GM10266 (cell line): ENCODE measurements at regions not wholly inside any gene's neighbourhood (a gene's known extent, or its start where the extent isn't known, plus 50 kb on each side); places are given as distances from the start of the nearest gene placed in this dataset.

Experiments used
- DNase-seq: peaks from one replicate; pipeline ENCODE4 v3.0.0; 2012; ENCODE audit errors: extremely low spot score
- TF ChIP-seq, protein P1 (sequence below): IDR thresholded peaks from 2 replicates; pipeline ENCODE4 v1.5.1; 2012; ENCODE audit warnings: mild to moderate bottlenecking, low read depth; ENCODE audit not compliant: control insufficient read depth, insufficient read depth; ENCODE audit errors: missing control alignments

DNA sequence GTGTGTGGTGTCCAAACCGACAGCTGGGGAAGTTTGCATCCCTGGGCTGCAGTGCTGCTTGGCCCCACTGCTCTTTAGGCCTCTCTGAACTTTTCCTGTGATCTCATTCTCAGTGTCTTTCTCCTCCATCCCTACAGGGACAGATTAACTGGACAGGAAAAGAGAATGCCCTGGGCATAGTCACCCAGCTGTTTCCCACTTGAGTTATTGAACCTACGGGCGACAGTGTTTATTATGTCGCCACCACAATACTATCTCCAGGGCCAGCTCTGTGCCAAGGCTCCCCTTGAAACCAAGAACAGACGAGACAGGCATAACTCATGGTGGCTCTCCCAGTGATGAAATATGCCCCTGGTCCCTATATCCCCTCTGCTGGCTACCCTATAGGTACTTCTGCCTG is 147.8 kb upstream of the EPHA7 start:
- TF ChIP-seq, protein P1, sequence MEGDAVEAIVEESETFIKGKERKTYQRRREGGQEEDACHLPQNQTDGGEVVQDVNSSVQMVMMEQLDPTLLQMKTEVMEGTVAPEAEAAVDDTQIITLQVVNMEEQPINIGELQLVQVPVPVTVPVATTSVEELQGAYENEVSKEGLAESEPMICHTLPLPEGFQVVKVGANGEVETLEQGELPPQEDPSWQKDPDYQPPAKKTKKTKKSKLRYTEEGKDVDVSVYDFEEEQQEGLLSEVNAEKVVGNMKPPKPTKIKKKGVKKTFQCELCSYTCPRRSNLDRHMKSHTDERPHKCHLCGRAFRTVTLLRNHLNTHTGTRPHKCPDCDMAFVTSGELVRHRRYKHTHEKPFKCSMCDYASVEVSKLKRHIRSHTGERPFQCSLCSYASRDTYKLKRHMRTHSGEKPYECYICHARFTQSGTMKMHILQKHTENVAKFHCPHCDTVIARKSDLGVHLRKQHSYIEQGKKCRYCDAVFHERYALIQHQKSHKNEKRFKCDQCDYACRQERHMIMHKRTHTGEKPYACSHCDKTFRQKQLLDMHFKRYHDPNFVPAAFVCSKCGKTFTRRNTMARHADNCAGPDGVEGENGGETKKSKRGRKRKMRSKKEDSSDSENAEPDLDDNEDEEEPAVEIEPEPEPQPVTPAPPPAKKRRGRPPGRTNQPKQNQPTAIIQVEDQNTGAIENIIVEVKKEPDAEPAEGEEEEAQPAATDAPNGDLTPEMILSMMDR: no peak
- no peak for DNase-seq

DNA sequence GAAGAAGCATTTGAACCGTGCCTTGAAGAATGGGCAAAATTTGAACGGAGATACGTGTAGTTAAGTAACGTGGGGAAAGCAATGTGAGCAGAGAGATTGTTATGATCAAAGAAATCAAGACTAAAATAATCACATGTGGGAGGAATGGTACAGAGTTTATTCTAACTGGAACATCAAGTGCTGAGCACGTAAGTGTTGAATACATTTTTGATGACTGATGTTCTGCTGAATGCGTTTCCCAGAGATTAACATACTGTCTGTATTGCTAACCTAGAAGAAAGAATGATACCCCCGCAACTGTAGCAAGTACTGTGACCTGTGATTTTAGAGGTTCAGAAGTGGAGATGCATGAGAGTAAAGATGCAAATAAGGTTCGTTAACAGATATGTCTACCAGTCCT is 146.9 kb upstream of the EPHA7 start:
- TF ChIP-seq, protein P1: no peak
- no peak for DNase-seq

DNA sequence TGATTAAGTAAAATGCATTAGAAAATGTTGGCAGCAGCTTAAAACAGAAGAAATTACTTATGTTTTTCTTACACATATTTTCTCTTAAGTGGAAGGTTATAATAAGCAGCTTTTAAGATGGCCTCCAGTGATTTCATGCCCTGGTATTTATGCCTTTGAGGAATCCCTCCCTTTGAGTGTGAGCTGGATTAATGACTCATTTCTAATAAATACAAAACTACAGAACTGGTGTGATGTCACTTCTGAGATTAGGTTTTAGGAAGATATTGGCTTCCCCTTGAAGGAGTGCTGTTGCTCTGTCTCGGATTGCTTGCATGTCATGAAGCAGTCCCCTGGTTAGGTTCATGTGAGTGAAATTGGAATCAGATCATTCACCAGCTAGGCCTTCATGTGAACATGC is 143.2 kb upstream of the EPHA7 start:
- no peak for DNase-seq
- TF ChIP-seq, protein P1: no peak

DNA sequence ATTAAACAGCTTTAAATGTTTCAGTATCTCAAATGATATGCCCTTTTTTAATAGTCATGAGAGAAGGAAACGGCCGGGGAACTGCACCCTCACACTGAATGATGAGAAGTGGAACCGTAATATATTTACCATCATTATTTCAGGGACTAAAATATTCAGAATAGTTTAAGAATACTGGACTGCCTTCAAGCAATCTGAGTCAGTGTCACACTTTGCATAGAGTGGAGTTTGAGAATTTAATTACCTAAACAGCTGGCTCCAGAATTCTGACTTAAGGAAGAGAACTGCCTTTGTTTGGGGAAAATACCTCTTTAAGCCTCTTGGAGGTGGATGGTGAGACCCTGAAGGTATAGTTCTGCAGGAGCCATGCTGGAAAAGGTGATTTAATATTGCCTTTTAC is 135.9 kb upstream of the EPHA7 start:
- TF ChIP-seq, protein P1: no peak
- DNase-seq: no peak

DNA sequence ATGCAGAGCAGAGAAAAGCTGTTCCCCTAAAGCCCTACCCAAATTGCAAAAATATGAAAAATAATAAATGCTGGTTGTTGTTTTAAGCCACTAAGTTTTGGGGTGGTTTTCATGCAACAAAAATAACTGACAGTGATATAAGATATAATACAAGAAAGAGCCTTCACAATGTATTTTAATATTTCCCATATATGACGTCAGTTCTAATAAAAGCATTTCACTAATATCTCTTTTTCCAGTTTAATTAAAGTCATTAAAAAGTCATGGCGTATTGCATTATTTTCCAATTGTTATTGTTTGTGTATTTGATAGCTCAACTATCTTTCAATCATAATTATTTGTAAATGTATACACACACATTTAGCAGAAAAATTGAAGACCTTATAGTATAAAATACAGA is 134.7 kb upstream of the EPHA7 start:
- TF ChIP-seq, protein P1: no peak
- no peak for DNase-seq

DNA sequence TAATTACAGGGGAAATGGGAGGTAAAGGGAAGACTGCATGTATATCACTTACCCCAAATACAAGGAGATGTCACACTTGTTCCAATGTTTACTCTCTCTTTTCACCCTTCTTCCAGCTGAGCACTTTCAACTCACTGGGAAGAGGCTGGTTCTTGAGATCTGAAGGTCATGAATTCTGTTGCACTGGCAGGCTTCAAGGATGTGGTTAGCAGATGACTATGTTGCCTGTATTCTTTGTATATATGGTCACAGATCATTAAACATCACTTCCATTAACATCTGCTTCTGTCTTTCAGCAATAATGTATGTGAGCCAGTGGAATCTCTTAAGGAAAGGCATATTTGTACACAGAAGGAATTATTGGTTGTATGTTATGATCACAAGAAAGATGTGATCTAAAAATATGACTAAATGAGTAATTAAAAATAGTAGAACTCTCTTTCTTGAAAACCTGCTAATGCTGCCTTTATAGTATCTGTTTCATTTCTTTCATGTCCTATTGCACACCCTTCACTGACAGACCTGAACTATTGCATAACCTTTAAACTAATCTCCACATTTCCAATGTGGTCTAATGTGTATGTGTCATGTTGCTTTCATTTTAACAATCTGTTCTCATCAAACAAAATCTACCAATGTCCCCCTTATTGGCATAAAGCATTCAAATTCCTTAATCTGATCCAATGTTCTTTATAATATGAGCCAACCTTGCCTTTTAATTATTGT is 131.4 kb upstream of the EPHA7 start:
- TF ChIP-seq, protein P1: no peak

DNA sequence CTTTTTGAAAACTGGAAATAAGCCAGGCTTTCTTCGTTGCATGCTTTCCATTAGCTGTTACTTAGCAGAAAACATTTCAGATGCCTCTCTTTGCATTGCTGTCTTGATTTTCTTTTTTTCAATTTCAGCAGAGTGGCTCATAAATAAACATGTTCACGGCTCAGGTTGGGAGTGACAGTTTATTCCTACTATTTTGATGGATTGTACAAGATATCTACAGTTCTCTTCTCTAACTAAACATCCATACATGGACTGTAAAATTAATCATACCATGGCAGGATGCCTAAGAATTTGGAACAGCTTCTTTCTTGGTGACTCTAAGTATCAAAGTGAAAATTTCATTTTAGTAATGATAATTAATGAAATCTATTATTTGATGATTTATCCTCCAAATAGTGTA is 130.5 kb upstream of the EPHA7 start:
- TF ChIP-seq, protein P1: no peak
- no peak for DNase-seq

More for the DNA sequence above, 131.4 kb upstream of the EPHA7 start:
- no peak for DNase-seq
